Endodermal cell (in vitro differentiated cells): ENCODE measurements at regions not wholly inside any gene's neighbourhood (a gene's known extent, or its start where the extent isn't known, plus 50 kb on each side); places are given as distances from the start of the nearest gene placed in this dataset.
"Not testable (repeated sequence)": the region's sequence is repeated elsewhere in the genome, so short reads cannot be mapped to it uniquely, and the experiment has no call there.

ENCODE experiments used
- DNase-seq: peaks from one replicate; pipeline ENCODE4 v3.0.0-alpha.2; 2017
- H3K27ac ChIP-seq: 2 replicates; pipeline ENCODE4 v1.5.1; 2013; ENCODE audit warnings: mild to moderate bottlenecking, low read depth, low read length, moderate library complexity
- H3K27me3 ChIP-seq: 2 replicates; pipeline ENCODE4 v1.6.1; 2013; ENCODE audit warnings: mild to moderate bottlenecking, low read length, moderate library complexity; ENCODE audit not compliant: insufficient read depth, control insufficient read depth, poor library complexity, severe bottlenecking
- H3K36me3 ChIP-seq: 2 replicates; pipeline ENCODE4 v1.7.0; 2013; ENCODE audit warnings: mild to moderate bottlenecking, low read length, moderate library complexity; ENCODE audit not compliant: control insufficient read depth, insufficient read depth
- H3K4me1 ChIP-seq: one replicate; pipeline ENCODE4 v1.7.0; 2013; ENCODE audit warnings: low read length; ENCODE audit not compliant: control insufficient read depth, insufficient read depth
- H3K4me3 ChIP-seq: 2 replicates; pipeline ENCODE4 v1.5.1; 2013; ENCODE audit warnings: mild to moderate bottlenecking, low read length, moderate library complexity
- H3K9ac ChIP-seq: 2 replicates; pipeline ENCODE4 v1.6.1; 2013; ENCODE audit warnings: mild to moderate bottlenecking, low read length, moderate library complexity; ENCODE audit not compliant: poor library complexity, severe bottlenecking; ENCODE audit errors: extremely low read depth
- H3K9me3 ChIP-seq: 2 replicates; pipeline ENCODE4 v1.6.1; 2013; ENCODE audit warnings: mild to moderate bottlenecking, low read length, moderate library complexity; ENCODE audit not compliant: control insufficient read depth
- H3K27ac Mint-ChIP-seq: 2 replicates; pipeline ENCODE4 v1.8.0; 2020; ENCODE audit warnings: mixed read lengths
- H3K27me3 Mint-ChIP-seq: 2 replicates; pipeline ENCODE4 v1.8.0; 2021; ENCODE audit warnings: mild to moderate bottlenecking, mixed read lengths; ENCODE audit not compliant: insufficient read depth
- H3K36me3 Mint-ChIP-seq: 2 replicates; pipeline ENCODE4 v1.8.0; 2020; ENCODE audit warnings: low read depth, mixed read lengths
- H3K4me1 Mint-ChIP-seq: 2 replicates; pipeline ENCODE4 v1.8.0; 2020; ENCODE audit warnings: mixed read lengths
- H3K4me3 Mint-ChIP-seq: 2 replicates; pipeline ENCODE4 v1.8.0; 2020; ENCODE audit warnings: mild to moderate bottlenecking, moderate library complexity, mixed read lengths
- H3K9me3 Mint-ChIP-seq: 2 replicates; pipeline ENCODE4 v1.8.0; 2020; ENCODE audit warnings: mild to moderate bottlenecking, mixed read lengths
- WGBS, 2 experiments: methylation state at CpG; one replicate each; pipeline versions ENCODE4 v1.1.5 to v1.1.7; 2013; ENCODE audit warnings: missing lambda C conversion rate in 2 of 2, mixed read lengths in 1 of 2; ENCODE audit not compliant: insufficient coverage in 1 of 2, insufficient read length in 1 of 2; 5-methylcytosine and 5-hydroxymethylcytosine counted together
- TF ChIP-seq, protein P1 (sequence below): fragments of 200-600 bp; sonication (generic); conservative IDR thresholded peaks from 2 replicates; pipeline ENCODE4 v1.5.0; 2021; ENCODE audit warnings: antibody characterized with exemption, mild to moderate bottlenecking

- no peak overlapping the region for H3K9ac ChIP-seq
- H3K4me3 Mint-ChIP-seq = no peak overlapping the region
- no peak for DNase-seq
- TF ChIP-seq, protein P1, sequence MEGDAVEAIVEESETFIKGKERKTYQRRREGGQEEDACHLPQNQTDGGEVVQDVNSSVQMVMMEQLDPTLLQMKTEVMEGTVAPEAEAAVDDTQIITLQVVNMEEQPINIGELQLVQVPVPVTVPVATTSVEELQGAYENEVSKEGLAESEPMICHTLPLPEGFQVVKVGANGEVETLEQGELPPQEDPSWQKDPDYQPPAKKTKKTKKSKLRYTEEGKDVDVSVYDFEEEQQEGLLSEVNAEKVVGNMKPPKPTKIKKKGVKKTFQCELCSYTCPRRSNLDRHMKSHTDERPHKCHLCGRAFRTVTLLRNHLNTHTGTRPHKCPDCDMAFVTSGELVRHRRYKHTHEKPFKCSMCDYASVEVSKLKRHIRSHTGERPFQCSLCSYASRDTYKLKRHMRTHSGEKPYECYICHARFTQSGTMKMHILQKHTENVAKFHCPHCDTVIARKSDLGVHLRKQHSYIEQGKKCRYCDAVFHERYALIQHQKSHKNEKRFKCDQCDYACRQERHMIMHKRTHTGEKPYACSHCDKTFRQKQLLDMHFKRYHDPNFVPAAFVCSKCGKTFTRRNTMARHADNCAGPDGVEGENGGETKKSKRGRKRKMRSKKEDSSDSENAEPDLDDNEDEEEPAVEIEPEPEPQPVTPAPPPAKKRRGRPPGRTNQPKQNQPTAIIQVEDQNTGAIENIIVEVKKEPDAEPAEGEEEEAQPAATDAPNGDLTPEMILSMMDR = no peak
- H3K4me3 ChIP-seq = no peak overlapping the region
- H3K36me3 ChIP-seq = no peaks in the 10 kb centered on the region
- no peaks in the 10 kb centered on the region for H3K27me3 ChIP-seq
- no peaks in the 10 kb centered on the region for H3K36me3 Mint-ChIP-seq
- 83 to 100% methylated on average over 1 of the region's 1 CpG for WGBS, 2 experiments
- peaks cover 4% of the 10 kb centered on the region for H3K4me1 Mint-ChIP-seq
- H3K27ac Mint-ChIP-seq = no peak overlapping the region
- no peaks in the 10 kb centered on the region for H3K4me1 ChIP-seq
- no peaks in the 10 kb centered on the region for H3K9me3 ChIP-seq
- H3K27me3 Mint-ChIP-seq = no peaks in the 10 kb centered on the region
- H3K27ac ChIP-seq = no peak overlapping the region
- H3K9me3 Mint-ChIP-seq = no peaks in the 10 kb centered on the region
Measured at GRCh38 chr13:65287405-65287804, 1942.7 kb downstream of the PCDH9 start.

DNA sequence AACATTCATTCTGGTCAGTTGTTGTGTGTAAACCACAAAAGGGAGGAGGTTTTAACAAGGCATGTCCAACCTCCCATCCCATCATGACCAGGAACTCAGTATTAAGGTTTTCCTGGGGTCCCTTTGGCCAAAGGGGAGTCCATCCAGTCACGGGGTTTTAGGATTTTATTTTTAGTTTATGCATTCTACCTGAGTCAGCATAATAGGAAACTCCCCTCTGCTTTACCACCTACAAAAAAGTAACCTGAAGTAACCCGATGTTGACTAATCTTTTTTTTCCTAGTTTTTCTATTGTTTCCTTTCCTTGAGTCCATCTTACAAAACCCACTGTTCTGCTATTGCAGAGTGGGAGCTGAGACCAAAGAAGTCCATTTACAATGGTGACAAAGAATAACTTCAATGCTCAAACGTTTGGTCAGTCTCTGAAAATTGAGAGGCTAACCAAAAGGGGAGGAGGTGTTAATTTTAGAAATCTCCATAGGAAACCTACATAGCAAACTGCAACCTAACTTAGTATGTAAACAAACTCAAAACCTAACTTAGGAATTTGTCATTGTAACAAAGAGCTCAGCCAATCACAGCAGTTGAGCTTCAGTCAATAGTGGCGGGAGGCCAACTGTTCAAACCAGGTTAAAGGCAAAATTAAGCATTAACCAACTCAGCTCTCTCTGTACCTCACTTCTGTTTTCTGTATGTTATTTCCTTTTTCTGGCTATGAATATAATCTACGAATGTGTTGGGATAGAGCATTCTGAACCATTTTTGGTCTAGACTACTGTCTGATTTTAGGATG, 1954.1 kb downstream of the PCDH9 start:
- no peaks in the 10 kb centered on the region for H3K36me3 ChIP-seq
- Mint-ChIP-seq H3K27me3 (no peaks in the 10 kb centered on the region), H3K4me3 (no peak overlapping the region), H3K4me1 (no peaks in the 10 kb centered on the region), H3K9me3 (peaks cover 26% of the 10 kb centered on the region), H3K36me3 (peaks cover 2% of the 10 kb centered on the region), H3K27ac (no peak overlapping the region)
- no peaks in the 10 kb centered on the region for H3K4me1 ChIP-seq
- peaks cover 26% of the 10 kb centered on the region for H3K9me3 ChIP-seq
- H3K9ac ChIP-seq = no peak overlapping the region
- H3K4me3 ChIP-seq = no peak overlapping the region
- H3K27ac ChIP-seq = no peak overlapping the region
- no peaks in the 10 kb centered on the region for H3K27me3 ChIP-seq
- DNase-seq = no peak
- TF ChIP-seq, protein P1 = no peak
- 96% methylated on average over 5 of the region's 5 CpGs; no CpG with 5 or more reads in 1 of the 2 experiments for WGBS, 2 experiments

DNA sequence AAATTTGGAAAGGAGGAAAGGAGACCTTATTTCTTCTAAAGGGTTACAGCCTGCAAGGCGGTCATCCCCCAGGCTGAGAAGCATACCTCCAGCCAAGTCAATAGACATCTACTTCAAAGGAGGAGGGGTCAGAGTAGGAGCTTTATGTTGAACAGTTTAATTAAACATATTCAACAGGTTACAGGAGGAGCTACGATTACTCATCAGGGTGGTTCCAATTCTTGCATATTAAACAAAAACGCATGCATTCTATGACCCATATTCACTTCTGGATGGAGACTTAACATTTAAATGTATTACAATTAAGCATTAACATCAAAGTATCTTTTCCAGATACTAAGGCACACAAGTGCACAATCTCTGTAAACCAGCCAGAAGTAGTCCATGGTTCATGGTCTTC, 1955.0 kb downstream of the PCDH9 start:
- no peak overlapping the region for H3K27ac Mint-ChIP-seq

DNA sequence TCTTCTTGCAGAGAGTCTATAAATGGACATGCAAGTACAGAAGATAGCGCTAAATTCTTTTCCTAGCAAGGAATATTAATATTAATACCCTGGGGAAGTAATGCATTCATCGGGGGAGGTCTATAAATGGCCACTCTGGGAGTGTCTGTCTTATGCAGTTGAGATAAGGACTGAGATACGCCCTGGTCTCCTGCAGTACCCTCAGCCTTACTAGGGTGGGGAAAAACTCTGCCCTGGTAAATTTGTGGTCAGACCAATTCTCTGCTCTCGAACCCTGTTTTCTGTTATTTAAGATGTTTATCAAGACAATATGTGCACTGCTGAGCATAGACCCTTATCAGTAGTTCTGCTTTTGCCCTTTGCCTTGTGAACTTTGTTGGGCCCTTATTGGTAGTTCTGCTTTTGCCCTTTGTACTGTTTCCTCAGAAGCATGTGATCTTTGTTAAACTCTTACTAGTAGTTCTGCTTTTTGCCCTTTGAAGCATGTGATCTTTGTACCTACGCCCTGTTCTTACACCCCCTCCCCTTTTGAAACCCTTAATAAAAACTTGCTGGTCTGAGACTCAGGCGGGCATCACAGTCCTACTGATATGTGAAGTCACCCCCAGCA, 1956.2 kb downstream of the PCDH9 start:
- H3K9me3 Mint-ChIP-seq = peaks cover 26% of the 10 kb centered on the region
- not testable (repeated sequence) for H3K4me3 Mint-ChIP-seq, H3K4me1 Mint-ChIP-seq, H3K36me3 ChIP-seq, DNase-seq, H3K4me3 ChIP-seq, H3K27ac Mint-ChIP-seq, H3K4me1 ChIP-seq, H3K27me3 Mint-ChIP-seq, H3K36me3 Mint-ChIP-seq, H3K9ac ChIP-seq, H3K27me3 ChIP-seq, H3K27ac ChIP-seq
- WGBS, 2 experiments = 80 to 94% methylated on average over 2 to 5 of the region's 6 CpGs
- H3K9me3 ChIP-seq = peaks cover 26% of the 10 kb centered on the region

More for the DNA sequence above, 1955.0 kb downstream of the PCDH9 start:
- TF ChIP-seq, protein P1 = no peak
- Mint-ChIP-seq H3K4me1 (no peaks in the 10 kb centered on the region), H3K9me3 (peaks cover 26% of the 10 kb centered on the region), H3K27me3 (no peaks in the 10 kb centered on the region), H3K36me3 (peaks cover 2% of the 10 kb centered on the region), H3K4me3 (no peak overlapping the region)
- no peak for DNase-seq
- Histone ChIP-seq H3K36me3 (no peaks in the 10 kb centered on the region), H3K9me3 (peaks cover 26% of the 10 kb centered on the region), H3K27me3 (no peaks in the 10 kb centered on the region), H3K9ac (no peak overlapping the region), H3K4me1 (no peaks in the 10 kb centered on the region), H3K27ac (no peak overlapping the region), H3K4me3 (no peak overlapping the region)
- 85% methylated on average over 3 of the region's 3 CpGs; no CpG with 5 or more reads in 1 of the 2 experiments for WGBS, 2 experiments
